ENCODE measurements at regions not wholly inside any gene's neighbourhood (a gene's known extent, or its start where the extent isn't known, plus 50 kb on each side); places are given as distances from the start of the nearest gene placed in this dataset.

DNA sequence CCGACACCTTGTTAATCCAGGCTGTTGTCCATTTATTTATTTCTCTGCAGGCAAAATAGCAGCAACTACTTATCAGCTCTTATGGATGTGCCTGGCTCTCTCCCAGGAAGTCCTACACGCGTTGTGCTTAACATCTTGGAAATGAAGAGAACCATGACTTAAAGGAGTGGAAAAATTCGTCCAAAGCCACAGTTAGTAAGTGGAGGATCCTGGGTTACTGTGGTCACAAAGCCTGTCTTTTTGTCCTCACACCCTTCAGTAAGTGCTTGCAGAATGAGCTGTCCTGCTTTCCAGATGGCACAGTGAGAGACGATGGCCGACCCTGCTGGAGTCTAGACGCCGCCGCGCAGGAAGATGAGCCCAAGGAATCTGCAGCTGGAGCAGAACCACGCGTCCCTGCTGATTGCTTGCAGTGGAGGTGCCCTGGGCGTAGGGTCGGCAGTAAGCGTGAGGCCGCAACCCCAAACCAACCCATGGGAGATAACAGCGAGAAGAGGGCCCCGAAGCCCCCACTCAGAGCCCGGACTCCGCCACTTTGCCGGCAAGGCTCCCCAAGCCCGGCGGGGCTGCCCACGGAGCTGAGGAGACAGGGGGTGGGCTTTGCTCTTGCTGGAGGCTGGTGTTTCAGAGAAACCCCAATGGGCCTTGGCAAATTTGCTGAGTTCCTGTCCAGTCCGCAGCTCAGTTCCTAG lies 178.6 kb downstream of the CXCL12 start (continued):
- TF ChIP-seq, protein P1, sequence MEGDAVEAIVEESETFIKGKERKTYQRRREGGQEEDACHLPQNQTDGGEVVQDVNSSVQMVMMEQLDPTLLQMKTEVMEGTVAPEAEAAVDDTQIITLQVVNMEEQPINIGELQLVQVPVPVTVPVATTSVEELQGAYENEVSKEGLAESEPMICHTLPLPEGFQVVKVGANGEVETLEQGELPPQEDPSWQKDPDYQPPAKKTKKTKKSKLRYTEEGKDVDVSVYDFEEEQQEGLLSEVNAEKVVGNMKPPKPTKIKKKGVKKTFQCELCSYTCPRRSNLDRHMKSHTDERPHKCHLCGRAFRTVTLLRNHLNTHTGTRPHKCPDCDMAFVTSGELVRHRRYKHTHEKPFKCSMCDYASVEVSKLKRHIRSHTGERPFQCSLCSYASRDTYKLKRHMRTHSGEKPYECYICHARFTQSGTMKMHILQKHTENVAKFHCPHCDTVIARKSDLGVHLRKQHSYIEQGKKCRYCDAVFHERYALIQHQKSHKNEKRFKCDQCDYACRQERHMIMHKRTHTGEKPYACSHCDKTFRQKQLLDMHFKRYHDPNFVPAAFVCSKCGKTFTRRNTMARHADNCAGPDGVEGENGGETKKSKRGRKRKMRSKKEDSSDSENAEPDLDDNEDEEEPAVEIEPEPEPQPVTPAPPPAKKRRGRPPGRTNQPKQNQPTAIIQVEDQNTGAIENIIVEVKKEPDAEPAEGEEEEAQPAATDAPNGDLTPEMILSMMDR (IDR thresholded peaks at IDR 0.05 in 2 of 3, conservative IDR thresholded peaks at IDR 0.05 in 1 of 3; ENCODE audit: borderline replicate concordance in 1 of 3, insufficient read depth in 1 of 3, low read depth in 2 of 3, low read length in 2 of 3) = no peak
- TF ChIP-seq POLR2AphosphoS5 (IDR thresholded peaks at IDR 0.05; ENCODE audit: low read depth, low read length) (no peak), SRF (IDR thresholded peaks at IDR 0.05; ENCODE audit: low read depth) (no peak), EGR1 (IDR thresholded peaks at IDR 0.05; ENCODE audit: low read depth) (no peak), SIN3A (IDR thresholded peaks at IDR 0.05; ENCODE audit: low read depth) (no peak), POLR2A (IDR thresholded peaks at IDR 0.05; ENCODE audit: borderline replicate concordance, extremely low read depth, insufficient read depth, insufficient read length) (no peak)

DNA sequence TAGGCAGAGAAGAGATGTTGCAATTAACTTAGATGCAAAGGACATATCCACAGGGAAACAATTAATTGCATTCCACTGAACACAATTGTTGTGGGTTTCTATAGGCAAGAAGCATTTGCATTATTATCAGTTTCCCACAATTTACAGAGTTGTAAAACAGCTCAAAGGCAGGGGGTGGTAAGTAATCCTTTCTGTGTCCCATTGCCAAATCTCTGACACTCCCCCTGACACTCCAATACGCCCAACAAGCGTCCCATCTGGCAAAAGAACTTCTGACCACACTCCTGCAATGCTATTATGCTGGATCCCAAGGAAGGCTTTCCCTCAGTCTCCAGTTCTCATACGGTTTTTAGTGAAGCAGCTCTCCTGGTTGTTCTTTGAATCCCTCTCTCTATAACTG lies 179.8 kb downstream of the CXCL12 start:
- H2AFZ ChIP-seq (ENCODE audit: low read depth, low read length, poor library complexity, severe bottlenecking) = no peak overlapping the region
- no peak overlapping the region for H3K27ac ChIP-seq (ENCODE audit: low read depth, low read length)
- ATAC-seq (no peak), DNase-seq (ENCODE audit: low read depth, low spot score) (no peak)
- no peaks in the 10 kb centered on the region for H3K27me3 ChIP-seq (ENCODE audit: insufficient read depth, low read length)
- no peaks in the 10 kb centered on the region for H3K4me1 ChIP-seq (ENCODE audit: control insufficient read depth in 1 of 2, insufficient read depth in 2 of 2, low read length in 2 of 2)
- H3K9me2 ChIP-seq (ENCODE audit: insufficient read depth) = no peaks in the 10 kb centered on the region
- no peak overlapping the region for H3K4me3 ChIP-seq (replicated peaks in 1 of 2; ENCODE audit: low read depth in 1 of 2, low read length in 2 of 2)
- ChIA-PET POLR2A (no interaction called here), RAD21 (ENCODE audit: low non-redundant PET in 1 of 2, low total read pairs in 2 of 2, uncharacterized antibody in 2 of 2, unreplicated experiment in 2 of 2) (no interaction called here), CTCF (no interaction called here)
- intact Hi-C loops (cut with micrococcal nuclease) = no loop called here
- H3K36me3 ChIP-seq (ENCODE audit: control insufficient read depth in 1 of 2, insufficient read depth in 2 of 2, low read length in 2 of 2) = no peaks in the 10 kb centered on the region
- no peaks in the 10 kb centered on the region for H4K20me1 ChIP-seq (ENCODE audit: insufficient read depth)
- H3K79me2 ChIP-seq (ENCODE audit: insufficient read depth, low read length) = no peaks in the 10 kb centered on the region
- no peaks in the 10 kb centered on the region for H3K9me3 ChIP-seq (ENCODE audit: control insufficient read depth in 1 of 2, insufficient read depth in 1 of 2, low read depth in 1 of 2, low read length in 2 of 2)
- BruUV-seq (replicated peaks) = no TSS peak
- no peak overlapping the region for H3K4me2 ChIP-seq (ENCODE audit: low read length)
- H3K9ac ChIP-seq (ENCODE audit: low read length) = no peak overlapping the region
- no peak for TF ChIP-seq EZH2phosphoT487 (IDR thresholded peaks at IDR 0.05; ENCODE audit: borderline replicate concordance)
- TF ChIP-seq ELF1 (IDR thresholded peaks at IDR 0.05; ENCODE audit: borderline replicate concordance, low read depth) = no peak
- no peak for TF ChIP-seq CEBPB (IDR thresholded peaks at IDR 0.05; ENCODE audit: low read depth)
- TF ChIP-seq, protein P2, sequence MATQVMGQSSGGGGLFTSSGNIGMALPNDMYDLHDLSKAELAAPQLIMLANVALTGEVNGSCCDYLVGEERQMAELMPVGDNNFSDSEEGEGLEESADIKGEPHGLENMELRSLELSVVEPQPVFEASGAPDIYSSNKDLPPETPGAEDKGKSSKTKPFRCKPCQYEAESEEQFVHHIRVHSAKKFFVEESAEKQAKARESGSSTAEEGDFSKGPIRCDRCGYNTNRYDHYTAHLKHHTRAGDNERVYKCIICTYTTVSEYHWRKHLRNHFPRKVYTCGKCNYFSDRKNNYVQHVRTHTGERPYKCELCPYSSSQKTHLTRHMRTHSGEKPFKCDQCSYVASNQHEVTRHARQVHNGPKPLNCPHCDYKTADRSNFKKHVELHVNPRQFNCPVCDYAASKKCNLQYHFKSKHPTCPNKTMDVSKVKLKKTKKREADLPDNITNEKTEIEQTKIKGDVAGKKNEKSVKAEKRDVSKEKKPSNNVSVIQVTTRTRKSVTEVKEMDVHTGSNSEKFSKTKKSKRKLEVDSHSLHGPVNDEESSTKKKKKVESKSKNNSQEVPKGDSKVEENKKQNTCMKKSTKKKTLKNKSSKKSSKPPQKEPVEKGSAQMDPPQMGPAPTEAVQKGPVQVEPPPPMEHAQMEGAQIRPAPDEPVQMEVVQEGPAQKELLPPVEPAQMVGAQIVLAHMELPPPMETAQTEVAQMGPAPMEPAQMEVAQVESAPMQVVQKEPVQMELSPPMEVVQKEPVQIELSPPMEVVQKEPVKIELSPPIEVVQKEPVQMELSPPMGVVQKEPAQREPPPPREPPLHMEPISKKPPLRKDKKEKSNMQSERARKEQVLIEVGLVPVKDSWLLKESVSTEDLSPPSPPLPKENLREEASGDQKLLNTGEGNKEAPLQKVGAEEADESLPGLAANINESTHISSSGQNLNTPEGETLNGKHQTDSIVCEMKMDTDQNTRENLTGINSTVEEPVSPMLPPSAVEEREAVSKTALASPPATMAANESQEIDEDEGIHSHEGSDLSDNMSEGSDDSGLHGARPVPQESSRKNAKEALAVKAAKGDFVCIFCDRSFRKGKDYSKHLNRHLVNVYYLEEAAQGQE (IDR thresholded peaks at IDR 0.05; ENCODE audit: low read depth) = no peak
- TF ChIP-seq, protein P3, sequence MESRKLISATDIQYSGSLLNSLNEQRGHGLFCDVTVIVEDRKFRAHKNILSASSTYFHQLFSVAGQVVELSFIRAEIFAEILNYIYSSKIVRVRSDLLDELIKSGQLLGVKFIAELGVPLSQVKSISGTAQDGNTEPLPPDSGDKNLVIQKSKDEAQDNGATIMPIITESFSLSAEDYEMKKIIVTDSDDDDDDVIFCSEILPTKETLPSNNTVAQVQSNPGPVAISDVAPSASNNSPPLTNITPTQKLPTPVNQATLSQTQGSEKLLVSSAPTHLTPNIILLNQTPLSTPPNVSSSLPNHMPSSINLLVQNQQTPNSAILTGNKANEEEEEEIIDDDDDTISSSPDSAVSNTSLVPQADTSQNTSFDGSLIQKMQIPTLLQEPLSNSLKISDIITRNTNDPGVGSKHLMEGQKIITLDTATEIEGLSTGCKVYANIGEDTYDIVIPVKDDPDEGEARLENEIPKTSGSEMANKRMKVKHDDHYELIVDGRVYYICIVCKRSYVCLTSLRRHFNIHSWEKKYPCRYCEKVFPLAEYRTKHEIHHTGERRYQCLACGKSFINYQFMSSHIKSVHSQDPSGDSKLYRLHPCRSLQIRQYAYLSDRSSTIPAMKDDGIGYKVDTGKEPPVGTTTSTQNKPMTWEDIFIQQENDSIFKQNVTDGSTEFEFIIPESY (IDR thresholded peaks at IDR 0.05; ENCODE audit: extremely low read depth, insufficient replicate concordance, low read length) = no peak
- TF ChIP-seq JUND (IDR thresholded peaks at IDR 0.05) = no peak
- no peak for TF ChIP-seq RAD21 (IDR thresholded peaks at IDR 0.05; ENCODE audit: low read depth)
- TF ChIP-seq, protein P4, sequence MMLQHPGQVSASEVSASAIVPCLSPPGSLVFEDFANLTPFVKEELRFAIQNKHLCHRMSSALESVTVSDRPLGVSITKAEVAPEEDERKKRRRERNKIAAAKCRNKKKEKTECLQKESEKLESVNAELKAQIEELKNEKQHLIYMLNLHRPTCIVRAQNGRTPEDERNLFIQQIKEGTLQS (IDR thresholded peaks at IDR 0.05) = no peak
- no peak for TF ChIP-seq YY1 (IDR thresholded peaks at IDR 0.05; ENCODE audit: extremely low read depth, insufficient replicate concordance, low read depth, low read length)
- no peak for TF ChIP-seq SIN3A (IDR thresholded peaks at IDR 0.05; ENCODE audit: low read depth)
- TF ChIP-seq POLR2A (IDR thresholded peaks at IDR 0.05; ENCODE audit: borderline replicate concordance, extremely low read depth, insufficient read depth, insufficient read length) = no peak
- no peak for TF ChIP-seq EGR1 (IDR thresholded peaks at IDR 0.05; ENCODE audit: low read depth)
- TF ChIP-seq ZFX (IDR thresholded peaks at IDR 0.05) = no peak
- no peak for TF ChIP-seq TCF7L2 (IDR thresholded peaks at IDR 0.05; ENCODE audit: borderline replicate concordance, extremely low read depth, insufficient read depth, insufficient read length)
- TF ChIP-seq POLR2AphosphoS5 (IDR thresholded peaks at IDR 0.05; ENCODE audit: low read depth, low read length) = no peak
- TF ChIP-seq SRF (IDR thresholded peaks at IDR 0.05; ENCODE audit: low read depth) = no peak

Measured in HCT116 (cell line).